ENCODE measurements at regions not wholly inside any gene's neighbourhood (a gene's known extent, or its start where the extent isn't known, plus 50 kb on each side); places are given as distances from the start of the nearest gene placed in this dataset.

DNA sequence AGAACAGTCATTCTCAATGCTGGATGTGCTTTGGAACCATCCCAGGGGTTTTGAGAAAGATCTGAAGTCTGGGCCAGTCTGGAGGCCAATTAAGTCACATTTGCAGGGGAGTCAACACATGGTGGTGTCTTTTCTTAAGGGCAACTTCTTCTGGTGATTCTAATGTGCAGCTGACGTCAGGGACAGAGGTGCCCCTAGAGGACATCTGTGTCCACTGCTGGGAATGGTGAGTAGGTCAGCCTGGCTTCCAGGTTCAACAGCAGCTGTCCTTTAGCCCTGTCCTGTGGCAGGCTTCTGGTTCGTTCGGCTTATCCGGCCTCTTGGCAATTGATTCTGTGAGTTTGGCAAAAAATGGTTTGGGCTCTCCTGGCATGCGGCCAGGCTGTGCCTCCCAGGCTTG, 269.7 kb upstream of the HABP2 start:
- Histone ChIP-seq H3K27me3 (no peaks in the 10 kb centered on the region), H3K9me3 (ENCODE audit: low read depth) (no peaks in the 10 kb centered on the region), H3K36me3 (no peaks in the 10 kb centered on the region), H3K4me1 (ENCODE audit: low read depth) (no peaks in the 10 kb centered on the region), H3K27ac (no peak overlapping the region), H3K4me3 (no peak overlapping the region)
- no peak for DNase-seq (ENCODE audit: low read depth in 1 of 2, low spot score in 1 of 2)
- TF ChIP-seq, protein P1, sequence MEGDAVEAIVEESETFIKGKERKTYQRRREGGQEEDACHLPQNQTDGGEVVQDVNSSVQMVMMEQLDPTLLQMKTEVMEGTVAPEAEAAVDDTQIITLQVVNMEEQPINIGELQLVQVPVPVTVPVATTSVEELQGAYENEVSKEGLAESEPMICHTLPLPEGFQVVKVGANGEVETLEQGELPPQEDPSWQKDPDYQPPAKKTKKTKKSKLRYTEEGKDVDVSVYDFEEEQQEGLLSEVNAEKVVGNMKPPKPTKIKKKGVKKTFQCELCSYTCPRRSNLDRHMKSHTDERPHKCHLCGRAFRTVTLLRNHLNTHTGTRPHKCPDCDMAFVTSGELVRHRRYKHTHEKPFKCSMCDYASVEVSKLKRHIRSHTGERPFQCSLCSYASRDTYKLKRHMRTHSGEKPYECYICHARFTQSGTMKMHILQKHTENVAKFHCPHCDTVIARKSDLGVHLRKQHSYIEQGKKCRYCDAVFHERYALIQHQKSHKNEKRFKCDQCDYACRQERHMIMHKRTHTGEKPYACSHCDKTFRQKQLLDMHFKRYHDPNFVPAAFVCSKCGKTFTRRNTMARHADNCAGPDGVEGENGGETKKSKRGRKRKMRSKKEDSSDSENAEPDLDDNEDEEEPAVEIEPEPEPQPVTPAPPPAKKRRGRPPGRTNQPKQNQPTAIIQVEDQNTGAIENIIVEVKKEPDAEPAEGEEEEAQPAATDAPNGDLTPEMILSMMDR (IDR thresholded peaks at IDR 0.05; ENCODE audit: low read depth, low read length) = no peak

GRCh38 chr10:113284635-113285034, 268.2 kb upstream of the HABP2 start:
- DNase-seq (ENCODE audit: low read depth in 1 of 2, low spot score in 1 of 2) = no peak
- H3K27me3 ChIP-seq = no peaks in the 10 kb centered on the region
- H3K36me3 ChIP-seq = no peaks in the 10 kb centered on the region
- H3K4me1 ChIP-seq (ENCODE audit: low read depth) = no peaks in the 10 kb centered on the region
- no peak overlapping the region for H3K27ac ChIP-seq
- H3K4me3 ChIP-seq = no peak overlapping the region
- TF ChIP-seq, protein P1 (IDR thresholded peaks at IDR 0.05; ENCODE audit: low read depth, low read length) = no peak
- H3K9me3 ChIP-seq (ENCODE audit: low read depth) = no peaks in the 10 kb centered on the region

GRCh38 chr10:113285305-113285704, 267.5 kb upstream of the HABP2 start:
- H3K9me3 ChIP-seq (ENCODE audit: low read depth) = no peaks in the 10 kb centered on the region
- no peaks in the 10 kb centered on the region for H3K27me3 ChIP-seq
- H3K4me3 ChIP-seq = no peak overlapping the region
- TF ChIP-seq, protein P1 (IDR thresholded peaks at IDR 0.05; ENCODE audit: low read depth, low read length) = no peak
- no peaks in the 10 kb centered on the region for H3K4me1 ChIP-seq (ENCODE audit: low read depth)
- no peak overlapping the region for H3K27ac ChIP-seq
- DNase-seq (ENCODE audit: low read depth in 1 of 2, low spot score in 1 of 2) = no peak
- H3K36me3 ChIP-seq = no peaks in the 10 kb centered on the region

- TF ChIP-seq, protein P1 (IDR thresholded peaks at IDR 0.05; ENCODE audit: low read depth, low read length) = no peak
- Histone ChIP-seq H3K27ac (no peak overlapping the region), H3K4me3 (no peak overlapping the region), H3K36me3 (no peaks in the 10 kb centered on the region), H3K4me1 (ENCODE audit: low read depth) (no peaks in the 10 kb centered on the region), H3K9me3 (ENCODE audit: low read depth) (no peaks in the 10 kb centered on the region), H3K27me3 (no peaks in the 10 kb centered on the region)
- no peak for DNase-seq (ENCODE audit: low read depth in 1 of 2, low spot score in 1 of 2)
Measured at GRCh38 chr10:113287592-113287991, 265.3 kb upstream of the HABP2 start.

DNA sequence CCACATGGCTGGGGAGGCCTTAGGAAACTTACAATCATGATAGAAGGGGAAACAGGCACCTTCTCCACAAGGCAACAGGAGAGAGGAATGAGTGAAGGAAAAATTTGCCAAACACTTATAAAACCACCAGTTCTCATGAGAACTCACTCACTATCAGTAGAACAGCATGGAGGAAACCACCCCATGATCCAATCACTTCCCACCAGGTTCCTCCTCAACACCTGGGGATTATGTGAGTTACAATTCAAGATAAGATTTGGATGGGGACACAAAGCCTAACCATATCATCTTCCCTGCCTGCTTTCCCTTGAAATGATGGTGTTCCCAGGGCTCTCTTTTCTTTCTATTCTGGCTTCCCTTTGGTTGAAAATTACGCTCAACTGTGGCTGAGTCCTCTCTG, 262.7 kb upstream of the HABP2 start:
- no peaks in the 10 kb centered on the region for H3K36me3 ChIP-seq
- H3K27me3 ChIP-seq = no peaks in the 10 kb centered on the region
- H3K4me3 ChIP-seq = no peak overlapping the region
- H3K27ac ChIP-seq = no peak overlapping the region
- TF ChIP-seq, protein P1 (IDR thresholded peaks at IDR 0.05; ENCODE audit: low read depth, low read length) = no peak
- H3K9me3 ChIP-seq (ENCODE audit: low read depth) = no peaks in the 10 kb centered on the region
- H3K4me1 ChIP-seq (ENCODE audit: low read depth) = no peaks in the 10 kb centered on the region
- no peak for DNase-seq (ENCODE audit: low read depth in 1 of 2, low spot score in 1 of 2)

- no peaks in the 10 kb centered on the region for H3K4me1 ChIP-seq (ENCODE audit: low read depth)
- H3K9me3 ChIP-seq (ENCODE audit: low read depth) = no peaks in the 10 kb centered on the region
- H3K4me3 ChIP-seq = no peak overlapping the region
- TF ChIP-seq, protein P1 (IDR thresholded peaks at IDR 0.05; ENCODE audit: low read depth, low read length) = no peak
- H3K27me3 ChIP-seq = no peaks in the 10 kb centered on the region
- DNase-seq (ENCODE audit: low read depth in 1 of 2, low spot score in 1 of 2) = no peak
- H3K36me3 ChIP-seq = no peaks in the 10 kb centered on the region
- H3K27ac ChIP-seq = no peak overlapping the region
Measured at GRCh38 chr10:113291413-113291812, 261.4 kb upstream of the HABP2 start.
